ENCODE measurements at regions not wholly inside any gene's neighbourhood (a gene's known extent, or its start where the extent isn't known, plus 50 kb on each side); places are given as distances from the start of the nearest gene placed in this dataset.

DNA sequence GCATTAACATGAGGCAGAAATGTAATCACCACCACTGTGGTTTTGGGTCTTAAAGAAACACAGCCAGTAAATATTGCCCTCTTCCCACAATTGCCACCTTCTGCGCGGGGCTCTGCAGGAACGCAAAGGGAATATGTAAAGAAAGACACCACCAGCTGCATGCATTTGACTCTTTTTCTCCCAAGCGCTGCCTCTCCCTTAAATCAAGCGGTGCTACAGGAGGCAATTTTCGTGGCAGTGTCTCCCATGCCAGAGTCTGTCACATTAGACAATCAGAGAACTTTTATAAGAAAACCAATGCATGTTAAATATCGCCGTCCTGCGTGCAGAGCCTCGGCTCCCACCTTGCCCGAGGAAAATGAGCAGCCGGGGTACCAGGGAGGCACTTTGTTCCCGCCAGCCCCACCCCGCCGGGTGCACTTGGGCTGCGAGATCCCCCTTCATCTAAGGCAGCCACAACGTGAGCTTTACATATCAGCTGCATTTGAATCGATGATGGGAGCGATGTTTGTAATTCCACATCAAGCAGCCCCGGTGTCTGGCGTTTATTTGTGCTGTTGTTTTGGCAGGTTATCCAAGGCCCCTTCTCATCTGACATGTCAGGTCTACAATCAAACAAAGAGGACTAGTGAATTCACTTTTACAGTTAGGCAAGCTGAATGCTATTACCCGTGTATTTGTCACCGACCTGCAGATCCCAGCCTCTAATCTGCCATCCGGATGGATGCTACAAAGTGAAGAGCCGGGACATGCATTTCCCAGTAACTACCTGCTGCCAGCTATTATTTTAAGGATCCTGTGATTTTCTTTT is 72.3 kb upstream of the MGMT start:
- no peak for TF ChIP-seq REST (IDR thresholded peaks at IDR 0.05; ENCODE audit: insufficient read depth in 1 of 2, low read depth in 2 of 2, low read length in 2 of 2)
- no peak for TF ChIP-seq POLR2AphosphoS5 (IDR thresholded peaks at IDR 0.05; ENCODE audit: low read depth, low read length)
- no peak for TF ChIP-seq FOXP2 (optimal IDR thresholded peaks at IDR 0.05; ENCODE audit: borderline replicate concordance, extremely low read depth, extremely low read length, insufficient read depth)
- no peak for TF ChIP-seq SIN3A (IDR thresholded peaks at IDR 0.05; ENCODE audit: borderline replicate concordance, insufficient read depth, low read length)
- no peak for TF ChIP-seq TAF1 (IDR thresholded peaks at IDR 0.05; ENCODE audit: borderline replicate concordance, insufficient read depth, low read length)

DNA sequence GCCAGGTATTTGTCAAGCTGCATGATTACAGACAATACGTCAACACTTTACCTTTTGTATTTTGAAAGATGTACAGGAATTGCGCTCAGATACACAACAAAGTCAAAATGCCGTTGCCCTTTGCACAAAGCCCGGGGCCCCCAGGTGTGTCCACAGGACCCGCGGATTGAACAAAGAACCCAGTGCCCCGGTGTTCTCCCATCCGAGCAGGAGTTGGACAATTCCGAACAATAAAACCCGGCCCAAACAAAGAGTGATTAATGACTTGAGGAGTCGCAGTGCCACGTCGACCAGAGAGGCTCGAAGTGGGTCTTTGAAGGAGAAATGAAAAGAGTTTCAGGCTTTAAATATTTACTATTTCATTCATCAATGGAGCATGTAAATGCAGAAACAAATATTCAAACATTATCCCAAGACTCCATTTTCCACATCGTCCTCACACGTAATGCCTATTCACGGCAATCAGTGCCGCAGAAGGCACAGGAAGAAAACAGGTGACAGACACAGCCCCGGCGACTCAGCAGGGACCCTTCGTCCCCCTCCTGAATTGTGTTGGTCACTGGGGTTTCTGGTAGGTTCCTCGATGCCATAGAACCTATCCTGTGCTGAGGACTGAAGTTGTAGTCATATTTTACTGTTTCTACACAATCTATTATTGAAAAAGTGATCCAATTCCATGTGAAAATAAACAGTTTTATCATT is 70.9 kb upstream of the MGMT start:
- TF ChIP-seq TAF1 (IDR thresholded peaks at IDR 0.05; ENCODE audit: borderline replicate concordance, insufficient read depth, low read length) (no peak), POLR2AphosphoS5 (IDR thresholded peaks at IDR 0.05; ENCODE audit: low read depth, low read length) (no peak), REST (IDR thresholded peaks at IDR 0.05; ENCODE audit: insufficient read depth in 1 of 2, low read depth in 2 of 2, low read length in 2 of 2) (no peak), FOXP2 (optimal IDR thresholded peaks at IDR 0.05; ENCODE audit: borderline replicate concordance, extremely low read depth, extremely low read length, insufficient read depth) (no peak), SIN3A (IDR thresholded peaks at IDR 0.05; ENCODE audit: borderline replicate concordance, insufficient read depth, low read length) (no peak)

GRCh38 chr10:129397198-129397974 is 69.7 kb upstream of the MGMT start:
- TF ChIP-seq TAF1 (IDR thresholded peaks at IDR 0.05; ENCODE audit: borderline replicate concordance, insufficient read depth, low read length) (no peak), SIN3A (IDR thresholded peaks at IDR 0.05; ENCODE audit: borderline replicate concordance, insufficient read depth, low read length) (no peak), REST (IDR thresholded peaks at IDR 0.05; ENCODE audit: insufficient read depth in 1 of 2, low read depth in 2 of 2, low read length in 2 of 2) (no peak), FOXP2 (optimal IDR thresholded peaks at IDR 0.05; ENCODE audit: borderline replicate concordance, extremely low read depth, extremely low read length, insufficient read depth) (no peak), POLR2AphosphoS5 (IDR thresholded peaks at IDR 0.05; ENCODE audit: low read depth, low read length) (no peak)

DNA sequence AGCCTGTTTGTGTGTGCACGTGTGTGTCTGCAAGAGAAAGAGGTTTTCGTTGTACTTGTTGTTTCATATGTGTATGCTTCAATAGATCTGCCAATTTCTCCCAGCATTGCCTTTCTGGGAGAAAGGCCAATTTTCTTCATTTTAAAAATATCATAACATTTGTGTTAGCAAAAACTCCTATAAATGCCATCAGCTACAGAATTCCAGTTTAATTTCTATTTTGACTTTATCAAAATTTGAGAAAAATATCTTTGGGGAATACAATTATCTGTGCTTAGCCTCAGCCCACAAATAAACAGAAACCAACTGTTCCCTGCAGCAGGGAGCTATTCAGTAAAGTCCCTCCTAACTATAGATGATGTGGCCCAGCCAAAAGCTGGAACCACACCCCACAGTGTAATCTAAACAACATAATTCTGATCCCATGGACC is 68.3 kb upstream of the MGMT start:
- no peak for TF ChIP-seq POLR2AphosphoS5 (IDR thresholded peaks at IDR 0.05; ENCODE audit: low read depth, low read length)

DNA sequence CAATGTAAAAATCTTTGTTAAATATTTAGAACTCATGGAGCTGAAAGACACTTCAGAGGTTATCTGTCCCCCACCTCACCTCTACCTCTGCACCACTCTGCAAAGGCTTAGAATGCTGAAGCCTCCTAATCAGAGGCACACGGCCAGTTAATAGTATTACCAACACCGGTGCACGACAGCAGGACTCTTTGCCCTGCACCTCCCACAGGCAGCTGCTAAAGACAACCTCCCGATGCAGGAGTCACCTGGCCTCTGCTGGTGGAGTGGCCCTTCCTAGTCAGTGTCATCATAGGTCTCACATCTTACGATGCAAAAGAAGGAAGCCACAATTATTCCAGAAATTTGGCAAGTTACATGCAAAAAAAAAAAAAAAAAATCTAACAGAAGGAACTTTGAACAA is 66.6 kb upstream of the MGMT start:
- TF ChIP-seq POLR2AphosphoS5 (IDR thresholded peaks at IDR 0.05; ENCODE audit: low read depth, low read length) (no peak), REST (IDR thresholded peaks at IDR 0.05; ENCODE audit: insufficient read depth in 1 of 2, low read depth in 2 of 2, low read length in 2 of 2) (no peak), TAF1 (IDR thresholded peaks at IDR 0.05; ENCODE audit: borderline replicate concordance, insufficient read depth, low read length) (no peak), SIN3A (IDR thresholded peaks at IDR 0.05; ENCODE audit: borderline replicate concordance, insufficient read depth, low read length) (no peak), FOXP2 (optimal IDR thresholded peaks at IDR 0.05; ENCODE audit: borderline replicate concordance, extremely low read depth, extremely low read length, insufficient read depth) (no peak)

Data from PFSK-1 (cell line).